Epidermal melanocyte (primary cell): ENCODE measurements at regions not wholly inside any gene's neighbourhood (a gene's known extent, or its start where the extent isn't known, plus 50 kb on each side); places are given as distances from the start of the nearest gene placed in this dataset.
"Not testable (repeated sequence)": the region's sequence is repeated elsewhere in the genome, so short reads cannot be mapped to it uniquely, and the experiment has no call there.

ENCODE experiments used
- DNase-seq: peaks from one replicate; pipeline ENCODE4 v3.0.0; 2011; ENCODE audit warnings: low spot score; ENCODE audit not compliant: insufficient read length

DNA sequence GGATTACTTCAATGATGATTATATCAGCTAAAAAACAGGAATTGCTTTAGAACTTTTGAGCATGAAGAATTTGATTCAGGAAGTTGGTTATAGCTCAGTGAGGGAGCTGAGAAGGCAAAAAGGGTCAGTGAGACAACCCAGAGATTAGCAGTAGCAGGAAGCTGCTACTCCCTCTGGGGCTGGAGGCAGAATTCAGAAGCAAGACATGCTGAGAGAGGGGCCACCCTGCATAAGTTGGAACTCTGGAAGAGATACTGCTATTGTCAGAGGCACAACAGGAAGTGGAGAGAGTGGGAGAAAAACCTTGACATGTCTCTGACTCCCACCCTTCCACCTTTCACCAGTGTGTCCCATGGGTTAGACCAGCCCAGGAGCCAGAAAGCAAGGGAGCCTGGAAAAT, 488.7 kb downstream of the ADRA2A start:
- no peak for DNase-seq

DNA sequence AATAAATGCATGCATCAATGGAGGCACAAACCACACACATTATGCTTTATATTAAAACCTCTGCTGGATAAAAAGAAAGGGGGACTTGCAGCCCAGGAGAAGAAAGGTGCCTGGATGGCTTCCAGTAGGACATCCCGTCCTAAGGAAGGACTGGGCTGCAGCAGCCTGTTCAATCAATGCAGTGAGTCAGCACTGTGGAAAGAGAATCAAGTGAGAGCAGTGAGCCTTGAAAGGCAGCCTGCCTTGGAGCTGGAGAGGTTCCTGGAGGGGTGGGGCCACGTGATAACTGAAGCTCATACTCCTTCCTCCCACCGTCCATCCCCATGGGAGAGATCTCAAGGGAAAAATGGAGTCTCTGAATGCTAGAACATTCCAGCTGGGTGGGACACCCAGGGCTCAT, 501.2 kb downstream of the ADRA2A start:
- no peak for DNase-seq

DNA sequence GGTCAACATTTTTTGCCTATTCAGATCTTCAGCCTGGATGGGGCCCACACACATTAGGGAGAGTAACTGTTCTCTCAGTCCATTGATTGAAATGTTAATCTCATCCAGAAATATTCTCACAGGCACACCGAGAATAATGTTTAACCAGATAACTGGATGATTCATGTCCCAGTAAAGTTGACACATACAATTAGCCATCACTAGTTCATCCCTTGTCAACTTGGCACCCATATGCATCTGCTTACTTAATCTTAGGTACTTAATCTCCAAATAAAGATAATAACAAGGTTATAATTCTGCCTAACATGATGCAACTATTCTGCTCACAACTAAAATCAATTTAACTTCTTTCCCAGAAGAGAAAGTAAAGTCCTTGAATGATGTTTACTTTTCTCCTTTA, 502.6 kb downstream of the ADRA2A start:
- no peak for DNase-seq

DNA sequence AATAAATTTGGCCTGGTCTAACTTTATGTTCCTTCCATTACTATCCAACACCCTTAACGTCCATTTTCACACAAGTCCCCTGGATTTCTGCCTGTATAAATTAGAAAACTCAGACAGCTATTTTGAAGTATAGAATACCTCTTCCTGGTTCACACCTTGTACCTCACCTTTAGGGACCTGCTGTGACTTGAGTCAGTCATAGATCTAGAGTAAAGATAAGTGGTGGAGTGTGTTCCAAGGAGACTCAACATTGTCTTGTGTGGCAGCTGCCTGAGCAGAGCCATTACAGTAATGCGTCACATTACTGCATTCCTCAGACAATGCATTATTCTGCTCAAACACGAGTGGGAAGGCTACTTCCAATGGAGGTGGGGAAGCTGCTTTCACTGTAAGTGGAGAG, 513.9 kb downstream of the ADRA2A start:
- no peak for DNase-seq

DNA sequence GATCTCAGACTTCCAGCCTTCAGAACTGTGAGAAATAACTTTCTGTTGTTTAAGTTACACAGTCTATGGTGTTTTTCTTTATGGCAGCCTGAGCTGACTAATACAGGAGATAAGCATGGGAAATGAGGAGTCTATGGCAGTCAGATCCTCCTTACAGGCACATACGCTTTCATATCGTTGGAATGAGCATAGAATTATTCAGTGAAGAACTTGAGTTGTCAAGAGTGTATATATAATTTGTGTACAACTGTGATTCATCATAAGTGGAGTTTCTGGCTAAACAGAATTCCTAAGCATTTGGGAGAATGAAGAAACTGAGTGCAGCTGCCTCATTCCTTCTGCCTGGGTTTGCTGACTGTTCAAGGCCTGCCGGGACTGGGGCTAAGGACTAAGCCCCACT, 516.7 kb downstream of the ADRA2A start:
- no peak for DNase-seq

DNA sequence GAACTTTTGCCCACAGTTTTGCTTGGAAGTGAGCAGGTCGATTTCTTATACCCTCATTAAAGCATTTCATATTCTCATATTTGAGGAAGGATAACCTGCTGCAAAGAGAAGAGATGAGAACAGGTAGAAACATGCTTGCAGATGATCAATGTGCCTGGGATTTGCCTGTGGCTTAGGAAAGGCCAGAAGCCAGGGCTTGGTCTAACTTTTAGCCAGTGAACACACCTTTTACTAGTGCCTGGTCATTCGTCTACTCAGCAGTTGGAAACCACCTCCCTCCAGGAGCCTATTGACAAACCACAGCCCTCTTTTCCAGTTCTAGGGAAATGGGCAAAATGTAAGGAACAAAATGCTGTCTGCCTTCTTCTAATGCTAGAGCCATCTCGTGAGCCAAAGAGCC, 518.3 kb downstream of the ADRA2A start:
- no peak for DNase-seq

DNA sequence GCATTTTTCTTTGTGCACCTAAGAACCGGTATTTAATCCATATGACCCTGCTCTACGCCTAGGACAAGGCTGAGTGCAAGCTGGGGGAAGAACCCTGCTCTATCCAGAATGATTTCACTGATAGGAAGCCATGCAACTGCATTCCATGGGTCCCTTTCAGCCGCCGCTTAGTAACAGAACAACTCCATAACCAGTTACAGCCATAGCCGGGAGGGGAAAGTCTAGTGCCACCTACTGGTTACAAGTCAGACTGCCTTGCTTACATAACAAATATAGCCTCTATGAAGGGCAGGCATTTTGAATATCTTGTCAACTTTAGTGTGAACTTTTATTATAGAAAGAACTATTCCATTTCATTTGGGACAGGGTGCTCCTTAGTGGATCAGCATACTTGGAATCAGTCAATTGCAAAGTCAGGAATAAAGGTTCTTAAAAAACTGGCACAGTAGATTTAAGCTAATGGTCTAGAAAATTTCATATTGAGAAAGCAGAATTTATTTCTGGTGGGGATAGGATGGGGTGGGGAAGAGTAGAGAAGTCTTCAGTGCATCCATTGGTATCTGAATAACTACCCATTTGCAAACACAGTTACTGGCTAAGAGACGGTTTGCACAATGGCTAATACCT, 521.7 kb downstream of the ADRA2A start:
- DNase-seq: no peak

DNA sequence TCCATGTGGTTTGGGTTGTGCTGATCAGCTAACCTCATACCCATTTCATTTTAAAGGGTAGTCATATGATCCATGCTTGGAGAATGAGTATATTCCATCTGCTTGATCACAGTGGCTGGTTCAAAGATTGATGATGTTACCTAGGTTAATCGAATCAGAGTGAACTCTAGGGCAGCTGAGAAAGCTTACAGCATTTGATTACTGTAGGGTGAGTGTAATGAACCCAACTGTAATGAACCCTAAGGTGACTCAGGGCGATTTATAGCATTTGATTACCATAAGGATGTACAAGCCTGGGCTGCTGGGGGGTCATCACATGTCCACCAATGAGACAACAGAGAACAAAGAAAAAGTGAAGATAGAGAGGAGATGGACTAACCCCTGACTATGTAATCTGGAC, 523.1 kb downstream of the ADRA2A start:
- DNase-seq: no peak

DNA sequence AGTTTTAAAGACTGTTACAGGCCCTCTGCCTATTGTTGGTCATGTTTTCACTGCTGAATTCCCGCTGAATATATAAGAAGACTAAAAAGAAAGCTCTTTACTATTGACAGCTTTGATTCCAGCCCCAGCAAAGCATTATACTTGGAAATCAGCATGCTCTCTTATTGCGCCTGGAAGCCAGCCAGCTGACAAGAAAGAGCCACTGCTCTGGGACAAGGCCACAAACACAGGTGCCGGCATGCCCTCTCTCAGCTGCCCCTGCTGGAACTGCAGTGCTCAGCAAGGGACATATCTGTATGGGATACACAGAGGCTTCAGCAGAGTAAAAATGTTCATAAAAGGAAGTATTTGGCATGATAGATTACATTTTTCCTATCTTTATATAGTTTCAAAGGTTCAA, 523.9 kb downstream of the ADRA2A start:
- DNase-seq: no peak

DNA sequence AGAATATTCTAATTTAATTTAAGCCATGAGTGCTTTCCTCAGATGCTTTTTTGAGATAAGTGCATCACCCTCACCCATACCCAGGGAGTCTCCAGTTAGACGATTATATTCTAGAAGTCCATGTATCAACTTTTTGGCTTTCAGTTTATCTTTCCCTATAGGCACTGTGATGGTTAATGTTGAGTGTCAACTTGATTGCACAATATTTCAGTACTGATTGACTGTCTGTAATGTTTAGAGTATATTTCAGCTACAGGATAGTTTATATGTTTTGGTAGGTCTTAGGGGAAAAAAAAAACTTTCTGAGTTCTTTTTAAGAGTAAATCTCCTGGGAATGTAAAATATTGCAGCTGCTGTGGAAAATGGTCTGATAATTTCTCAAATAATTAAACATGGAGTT, 535.4 kb downstream of the ADRA2A start:
- DNase-seq: no peak

DNA sequence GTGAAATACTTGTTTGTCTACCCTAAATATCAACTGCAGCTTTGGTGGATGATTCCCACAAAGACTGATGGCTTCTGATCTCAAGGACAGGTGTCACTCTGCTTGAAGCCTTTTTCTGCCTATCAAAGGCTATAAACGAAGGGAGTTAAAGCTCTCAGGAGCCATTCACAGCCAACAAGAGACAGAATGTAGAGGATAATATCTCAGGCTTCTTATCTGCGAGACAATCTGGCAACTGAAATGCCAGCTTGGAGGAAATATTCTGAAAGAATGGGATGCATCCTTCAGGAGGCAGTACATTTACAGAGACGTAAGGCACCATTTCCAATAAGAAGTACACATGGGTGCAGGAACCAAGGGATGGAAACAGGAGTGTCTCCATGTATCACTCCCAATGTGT, 549.4 kb downstream of the GPAM start:
- DNase-seq: no peak

DNA sequence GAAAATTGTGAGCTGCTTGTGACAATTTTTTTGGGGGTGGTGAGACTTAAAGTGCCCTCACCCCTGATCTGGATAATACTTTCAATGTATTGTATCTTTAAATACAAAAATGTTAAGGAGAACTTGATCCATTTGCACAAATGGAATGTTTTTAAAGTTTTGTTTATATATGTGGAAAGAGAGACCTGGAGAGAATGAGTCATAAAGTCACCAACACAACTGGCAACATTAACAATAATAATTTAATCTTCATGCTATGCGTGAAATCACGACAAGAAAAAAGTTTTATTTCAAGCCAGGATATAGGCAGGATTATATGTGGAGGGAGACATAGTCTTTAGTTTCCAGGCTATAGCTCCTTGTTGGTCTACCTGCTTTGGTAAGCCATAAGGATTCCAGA, 537.5 kb downstream of the GPAM start:
- DNase-seq: no peak

DNA sequence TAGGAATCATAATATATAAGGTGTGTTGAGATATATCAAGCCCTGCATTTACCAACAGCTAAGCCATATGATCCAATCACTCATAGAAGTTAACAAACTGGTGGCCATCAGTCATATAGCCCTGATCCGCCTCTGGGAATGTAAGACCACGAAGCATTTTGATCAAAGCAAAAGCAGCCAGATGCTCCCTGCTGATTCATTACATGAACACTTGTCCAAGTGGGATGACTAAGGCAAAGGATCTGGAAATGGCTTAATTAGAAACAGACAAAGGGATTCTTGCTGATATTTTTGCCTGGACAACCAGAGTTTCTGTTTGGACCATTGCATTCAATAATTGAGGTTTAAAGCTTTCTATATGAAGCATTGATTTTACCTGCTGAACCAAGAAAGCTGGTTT, 535.5 kb downstream of the GPAM start:
- peak; percentile 57 for DNase-seq

DNA sequence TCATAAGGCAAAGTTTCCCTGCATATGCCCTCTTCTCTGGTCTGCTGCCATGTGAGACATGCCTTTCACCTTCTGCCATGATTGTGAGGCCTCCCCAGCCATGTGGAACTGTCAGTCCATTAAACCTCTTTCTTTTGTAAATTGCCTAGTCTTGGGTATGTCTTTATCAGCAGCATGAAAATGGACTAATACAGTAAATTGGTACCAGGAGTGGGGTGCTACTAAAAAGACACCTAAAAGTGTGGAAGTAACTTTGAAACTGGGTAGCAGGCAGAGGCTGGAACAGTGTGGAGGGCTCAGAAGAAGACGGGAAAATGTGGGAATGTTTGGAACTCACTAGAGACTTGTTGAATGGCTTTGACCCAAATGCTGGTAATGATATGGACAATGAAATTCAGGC, 534.5 kb downstream of the GPAM start:
- not testable (repeated sequence) for DNase-seq

DNA sequence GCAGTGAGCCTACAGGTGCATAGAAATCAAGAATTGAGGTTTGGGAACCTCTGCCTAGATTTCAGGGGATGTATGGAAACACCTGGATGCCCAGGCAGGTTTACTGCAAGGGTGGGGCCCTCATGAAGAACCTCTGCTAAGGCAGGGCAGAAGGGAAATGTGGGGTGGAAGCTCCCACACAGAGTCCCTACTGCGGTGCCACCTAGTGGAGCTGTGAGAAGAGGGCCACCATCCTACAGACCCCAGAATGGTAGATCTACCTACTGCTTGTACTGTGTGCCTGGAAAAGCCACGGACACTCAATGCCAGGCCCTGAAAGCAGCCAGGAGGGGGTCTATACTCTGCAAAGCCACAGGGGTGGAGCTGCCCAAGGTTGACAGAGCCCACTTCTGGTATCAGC, 533.5 kb downstream of the GPAM start:
- DNase-seq: no peak

DNA sequence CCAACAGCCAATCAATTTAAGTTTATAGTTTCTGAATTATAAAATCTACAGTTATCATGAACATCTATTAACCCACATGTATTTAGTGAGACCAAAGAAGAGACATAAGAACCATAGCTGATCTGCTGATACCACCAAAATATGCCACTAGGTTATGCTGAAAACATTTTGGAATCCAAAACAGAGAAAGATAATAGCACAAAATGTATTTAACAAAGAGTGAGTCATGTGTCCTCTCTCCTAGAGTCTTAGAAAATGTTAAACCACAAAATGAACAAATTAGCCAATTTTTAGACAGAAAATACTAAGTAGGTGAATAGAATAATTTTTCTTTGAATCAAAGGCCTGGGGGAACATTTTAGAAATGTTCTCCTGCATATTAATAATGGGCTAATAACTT, 527.5 kb downstream of the GPAM start:
- no peak for DNase-seq

DNA sequence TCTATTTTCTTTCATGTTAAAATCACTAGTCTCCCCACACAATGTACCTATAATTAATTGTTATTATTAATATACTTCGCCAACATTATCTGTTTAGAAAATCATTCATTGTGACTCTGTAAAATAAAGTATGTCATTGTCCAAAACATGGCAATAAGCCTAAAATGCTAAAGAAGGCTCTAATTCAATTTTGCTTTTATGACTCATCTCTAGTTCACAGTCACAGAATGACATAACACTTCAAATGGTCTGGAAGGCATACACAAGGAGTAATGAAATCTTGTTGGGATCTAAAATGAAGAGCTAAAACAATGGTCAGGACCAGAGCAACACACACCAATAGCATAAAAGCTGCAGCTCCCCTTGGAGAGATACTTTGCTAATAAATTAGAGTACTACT, 505.8 kb downstream of the GPAM start:
- DNase-seq: no peak

DNA sequence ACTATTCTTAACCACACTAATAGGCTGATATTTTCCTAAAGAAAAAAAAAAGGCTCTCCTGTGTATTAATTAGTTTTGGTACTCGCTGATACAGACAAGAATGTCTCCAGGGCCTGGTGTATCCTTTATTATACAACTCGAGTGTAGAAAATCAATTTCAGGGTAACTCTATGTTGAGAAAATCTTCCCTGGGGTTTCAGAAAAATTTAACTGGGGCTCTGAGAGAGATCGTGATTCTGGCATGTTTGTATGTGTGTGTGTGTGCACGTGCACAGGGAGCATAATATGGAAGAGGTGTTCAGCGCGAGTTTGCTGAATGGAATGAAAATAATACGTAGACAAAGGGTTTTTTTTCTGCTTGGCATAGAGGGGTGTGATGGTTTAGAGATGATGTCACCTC, 496.8 kb downstream of the GPAM start:
- no peak for DNase-seq

DNA sequence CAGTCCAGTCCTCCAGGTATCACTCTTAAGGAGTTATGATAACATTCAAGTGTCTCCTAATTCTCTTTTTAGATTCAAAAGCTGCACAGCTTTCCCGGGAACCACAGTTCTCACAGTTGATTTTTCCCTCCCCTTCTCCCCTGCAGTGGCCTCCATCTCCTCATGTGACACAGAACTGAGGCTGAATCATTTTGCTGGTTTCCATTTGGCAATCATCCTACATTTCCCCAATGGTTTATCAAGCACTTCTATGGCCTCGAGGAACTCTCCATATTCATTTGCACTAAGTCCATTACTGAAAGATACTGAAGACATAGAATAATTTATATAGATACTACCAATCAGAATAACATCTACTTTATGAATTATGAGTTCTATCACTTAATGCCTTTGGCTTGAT, 484.9 kb downstream of the GPAM start:
- DNase-seq: no peak

DNA sequence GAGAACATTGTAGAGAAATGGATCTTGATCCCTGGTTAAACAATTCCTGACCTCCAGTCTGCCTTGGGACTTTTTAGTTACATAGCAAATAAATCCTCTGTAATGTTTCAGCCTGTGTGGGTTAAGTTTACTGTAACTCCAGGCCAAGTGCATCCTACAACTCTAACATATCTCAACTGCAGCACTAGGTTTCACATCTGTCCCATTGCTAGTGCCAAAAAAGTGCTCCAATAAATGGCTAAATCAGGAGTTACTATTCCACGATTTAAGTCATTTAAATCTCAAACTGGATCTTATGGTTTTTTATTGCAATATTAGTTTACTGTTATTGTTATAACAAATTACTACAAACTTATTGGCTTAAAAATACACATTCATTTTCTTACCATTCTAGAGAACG, 479.6 kb downstream of the GPAM start:
- DNase-seq: no peak

DNA sequence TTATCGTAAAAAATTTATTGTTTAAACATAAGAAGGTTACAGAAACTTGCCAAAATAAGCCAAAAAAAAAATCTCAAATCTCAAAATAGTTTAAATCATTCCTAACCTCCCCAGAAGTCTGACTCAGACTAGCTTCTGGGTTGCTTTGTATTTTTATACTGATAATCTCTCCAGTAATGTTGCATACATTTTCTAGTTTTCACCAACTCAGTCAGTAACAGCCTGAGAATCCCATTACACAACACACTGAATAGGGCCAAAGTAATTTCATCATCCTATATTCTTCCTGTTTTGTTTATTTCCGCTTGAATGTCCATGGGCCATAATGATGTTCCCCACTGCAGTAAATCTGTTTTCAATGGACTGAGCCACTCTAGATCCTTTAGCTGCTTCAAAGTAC, 478.5 kb downstream of the GPAM start:
- no peak for DNase-seq

DNA sequence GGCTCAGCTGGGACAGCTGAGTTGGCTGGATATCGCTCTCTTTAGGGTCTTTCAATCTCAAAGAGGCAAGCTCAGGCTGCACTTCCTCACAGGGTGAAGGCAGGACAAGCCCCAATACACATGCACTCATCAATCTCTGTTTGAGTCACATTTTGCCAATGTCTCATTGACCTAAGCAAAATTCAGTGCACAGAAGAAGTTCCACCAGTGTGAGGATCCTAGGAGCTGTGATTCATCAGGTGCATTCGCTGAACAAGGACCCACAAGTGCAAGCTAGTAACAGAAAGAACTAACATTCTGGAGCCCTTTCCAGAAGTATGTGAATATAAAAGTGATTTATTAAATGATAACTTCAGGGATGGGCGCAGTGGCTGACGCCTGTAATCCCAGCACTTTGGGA, 477.2 kb downstream of the GPAM start:
- DNase-seq: no peak

DNA sequence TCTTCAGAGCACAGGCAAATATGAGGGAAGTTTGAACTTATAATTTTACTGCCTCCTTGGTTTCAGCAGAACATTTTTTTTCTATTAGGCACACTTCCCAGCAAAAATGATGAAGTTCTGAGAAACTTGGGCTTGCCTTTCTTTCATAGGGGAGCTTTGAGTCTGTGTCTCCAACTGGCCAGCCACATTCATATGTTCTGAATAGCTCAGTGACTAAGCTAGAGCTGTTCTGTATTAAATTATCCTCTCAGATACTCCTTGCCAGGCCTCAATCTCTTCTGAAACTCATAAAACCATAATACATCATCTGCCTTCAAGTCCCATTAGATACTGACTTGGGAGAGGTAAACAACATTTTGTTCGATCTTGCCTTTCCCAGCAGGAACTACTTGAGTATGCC, 476.5 kb downstream of the GPAM start:
- DNase-seq: no peak

DNA sequence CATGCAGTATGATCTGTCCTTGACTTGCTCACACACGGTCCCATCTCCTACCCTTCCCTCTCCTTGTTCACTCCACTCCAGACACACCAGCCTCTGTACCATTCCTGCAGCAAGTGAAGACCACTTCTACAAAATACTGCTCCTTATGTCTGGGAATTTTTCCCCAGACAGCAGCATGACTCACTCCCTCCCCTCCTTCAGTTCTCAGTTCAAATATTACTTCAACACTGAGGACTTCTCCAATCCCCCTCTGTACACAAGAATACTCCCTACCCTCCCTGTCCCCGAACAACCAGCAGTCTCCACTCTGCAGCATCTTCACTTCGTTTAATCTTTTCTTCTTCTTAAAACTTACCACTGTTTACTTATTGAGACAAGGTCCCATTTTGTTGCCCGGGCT, 474.0 kb downstream of the GPAM start:
- no peak for DNase-seq
